Activated T-helper 2 cell treated with anti-CD3 and anti-CD28 coated beads, Interferon-gamma antibody, Interleukin-2, Interleukin-4, amounts not matched to agents 10 μg/mL and 5 μg/mL and 100 μg/mL, durations not matched to agents 14 hours and 24 hours and 36 hours (primary cell): ENCODE measurements at regions not wholly inside any gene's neighbourhood (a gene's known extent, or its start where the extent isn't known, plus 50 kb on each side); places are given as distances from the start of the nearest gene placed in this dataset.
"Not testable (repeated sequence)": the region's sequence is repeated elsewhere in the genome, so short reads cannot be mapped to it uniquely, and the experiment has no call there.

Experiments
- DNase-seq: peaks from one replicate; pipeline ENCODE4 v3.0.0; 2021; ENCODE audit warnings: low spot score
- H3K27ac Mint-ChIP-seq: one replicate; pipeline ENCODE4 v1.8.0; 2021; ENCODE audit warnings: mixed read lengths
- H3K27me3 Mint-ChIP-seq: one replicate; pipeline ENCODE4 v1.8.0; 2021; ENCODE audit warnings: low read depth, mixed read lengths
- H3K36me3 Mint-ChIP-seq: one replicate; pipeline ENCODE4 v1.8.0; 2021; ENCODE audit warnings: low read depth, mixed read lengths
- H3K4me1 Mint-ChIP-seq: one replicate; pipeline ENCODE4 v1.8.0; 2021; ENCODE audit warnings: low read depth, mixed read lengths
- H3K4me3 Mint-ChIP-seq: one replicate; pipeline ENCODE4 v1.8.0; 2021; ENCODE audit warnings: low read depth, mild to moderate bottlenecking, moderate library complexity, mixed read lengths
- H3K9me3 Mint-ChIP-seq: one replicate; pipeline ENCODE4 v1.8.0; 2021; ENCODE audit warnings: mixed read lengths
- intact Hi-C: fragments of 100-400 bp; cut with micrococcal nuclease; formaldehyde crosslinking; loops from one replicate; pipeline ENCODE4 v1.15.1; 2023

DNA sequence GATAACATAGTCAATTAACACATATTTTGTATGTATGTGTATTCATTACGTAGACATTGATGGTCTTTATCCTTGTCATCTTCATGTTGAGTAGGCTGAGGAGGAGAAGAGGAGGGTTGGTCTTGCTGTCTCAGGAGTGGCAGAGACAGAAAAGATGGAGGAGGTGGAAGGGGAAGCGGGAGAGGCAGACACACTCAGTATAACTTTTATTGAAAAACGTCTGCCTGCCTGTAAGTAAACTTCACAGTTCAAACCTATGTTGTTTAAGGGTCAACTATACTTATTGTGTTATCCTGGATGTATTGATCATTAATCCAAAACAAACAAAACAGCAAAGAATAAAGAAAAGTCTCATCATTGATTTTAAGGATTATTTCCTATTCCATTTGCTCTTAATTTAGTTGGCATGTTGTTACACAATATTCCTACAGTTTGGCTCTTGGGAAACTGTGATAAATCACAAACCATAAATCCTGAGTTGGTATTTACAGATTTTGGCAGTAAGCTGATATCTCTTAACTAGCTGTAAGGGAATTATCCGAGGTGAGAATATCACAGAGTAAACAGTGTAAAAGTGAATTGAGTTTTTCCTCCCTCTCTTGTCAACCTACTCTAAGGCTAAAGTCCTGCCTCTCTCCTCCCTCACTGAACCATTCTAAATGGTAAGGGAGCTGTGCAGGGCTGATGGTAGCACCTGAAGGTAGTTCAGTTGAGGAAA, 487.2 kb downstream of the SPATA31D1 start:
- no peaks in the 10 kb centered on the region for H3K4me1 Mint-ChIP-seq
- no peaks in the 10 kb centered on the region for H3K36me3 Mint-ChIP-seq
- H3K9me3 Mint-ChIP-seq: no peaks in the 10 kb centered on the region
- intact Hi-C loops: no loop called here
- DNase-seq: no peak
- no peak overlapping the region for H3K27ac Mint-ChIP-seq
- no peaks in the 10 kb centered on the region for H3K27me3 Mint-ChIP-seq
- no peak overlapping the region for H3K4me3 Mint-ChIP-seq

DNA sequence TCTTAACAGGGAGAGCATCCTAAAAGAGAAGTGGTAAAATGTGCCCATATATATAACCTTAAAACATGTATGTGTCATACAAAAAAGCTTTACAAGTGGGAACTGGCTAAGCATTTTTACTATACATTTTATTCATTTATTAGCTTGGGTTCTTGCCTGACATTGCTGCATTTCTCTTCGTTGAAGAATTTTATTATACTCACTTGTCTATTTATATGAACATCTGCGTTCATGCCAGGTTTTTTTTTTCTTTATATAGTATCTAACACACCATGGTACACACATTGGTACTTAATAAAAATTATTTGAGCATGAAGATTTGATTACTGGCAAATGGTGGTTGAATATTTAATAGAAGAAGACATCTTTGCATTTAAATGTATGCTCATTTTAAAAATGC, 492.3 kb downstream of the SPATA31D1 start:
- no peaks in the 10 kb centered on the region for H3K4me1 Mint-ChIP-seq
- no peaks in the 10 kb centered on the region for H3K9me3 Mint-ChIP-seq
- no peaks in the 10 kb centered on the region for H3K36me3 Mint-ChIP-seq
- no peak overlapping the region for H3K27ac Mint-ChIP-seq
- intact Hi-C loops: no loop called here
- H3K27me3 Mint-ChIP-seq: no peaks in the 10 kb centered on the region
- DNase-seq: no peak
- no peak overlapping the region for H3K4me3 Mint-ChIP-seq

DNA sequence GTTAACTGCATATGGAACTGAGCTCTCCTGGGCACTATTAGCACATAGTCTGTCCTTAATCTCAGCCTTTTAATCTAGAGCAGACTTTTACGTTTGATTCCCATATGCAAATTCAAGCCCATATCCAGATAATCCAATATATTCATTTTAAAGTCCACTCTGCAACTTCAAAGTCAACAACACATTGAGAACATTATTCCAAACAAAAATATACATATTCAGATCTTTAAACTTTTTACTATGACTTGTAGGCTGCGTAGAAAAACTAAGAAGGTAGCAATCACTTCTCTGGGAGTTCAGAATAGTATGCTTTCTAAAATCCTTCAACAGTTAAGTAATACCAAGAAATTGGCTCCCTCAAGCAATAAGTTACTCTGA, 499.4 kb downstream of the SPATA31D1 start:
- Mint-ChIP-seq H3K4me1 (no peaks in the 10 kb centered on the region), H3K36me3 (no peaks in the 10 kb centered on the region), H3K27ac (no peak overlapping the region), H3K9me3 (no peaks in the 10 kb centered on the region), H3K27me3 (no peaks in the 10 kb centered on the region), H3K4me3 (no peak overlapping the region)
- intact Hi-C loops: no loop called here
- DNase-seq: no peak

DNA sequence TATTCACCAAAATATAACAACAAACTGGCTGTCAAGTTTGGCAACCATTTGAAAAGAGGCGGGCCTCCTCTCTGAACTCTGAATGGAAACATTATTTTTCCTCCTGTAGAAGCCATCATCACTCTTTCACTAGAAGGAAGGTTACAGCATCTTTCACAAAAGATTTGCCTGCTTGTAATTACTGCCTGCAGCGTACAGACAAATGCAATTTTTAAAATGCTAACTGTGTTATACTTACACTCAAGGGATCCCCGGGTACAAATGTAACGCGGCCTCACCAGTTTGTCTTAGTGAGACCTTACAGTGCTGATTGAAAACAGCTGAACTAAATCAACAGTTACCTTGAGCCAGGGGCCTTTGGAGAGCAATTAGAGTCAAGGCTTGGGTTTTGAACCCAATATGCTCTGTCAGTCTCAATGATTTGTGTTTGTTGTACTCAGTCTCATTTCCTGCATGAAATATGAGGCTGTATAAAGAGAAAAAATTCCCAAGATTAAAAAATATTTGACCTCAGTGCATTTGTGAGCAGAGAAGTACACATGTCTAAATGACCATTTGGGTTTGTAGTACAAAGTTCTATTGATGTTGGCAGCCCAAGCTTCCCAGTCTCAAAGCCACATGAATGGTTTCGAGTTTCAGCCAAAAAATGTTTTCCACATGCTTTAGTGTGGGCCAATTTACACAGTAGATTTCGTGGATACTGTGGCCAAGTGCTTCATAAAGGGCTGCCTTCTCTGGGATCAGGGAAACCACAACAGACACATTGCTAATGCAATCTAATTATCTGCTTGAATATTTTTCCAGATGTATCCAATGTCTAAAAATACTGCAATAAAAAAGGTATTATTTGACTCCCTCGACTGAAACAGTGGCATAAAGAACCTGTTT, 500.0 kb downstream of the SPATA31D1 start:
- Mint-ChIP-seq H3K27ac (no peak overlapping the region), H3K4me1 (no peaks in the 10 kb centered on the region), H3K9me3 (no peaks in the 10 kb centered on the region), H3K4me3 (no peak overlapping the region), H3K36me3 (no peaks in the 10 kb centered on the region), H3K27me3 (no peaks in the 10 kb centered on the region)
- intact Hi-C loops: no loop called here
- DNase-seq: no peak

DNA sequence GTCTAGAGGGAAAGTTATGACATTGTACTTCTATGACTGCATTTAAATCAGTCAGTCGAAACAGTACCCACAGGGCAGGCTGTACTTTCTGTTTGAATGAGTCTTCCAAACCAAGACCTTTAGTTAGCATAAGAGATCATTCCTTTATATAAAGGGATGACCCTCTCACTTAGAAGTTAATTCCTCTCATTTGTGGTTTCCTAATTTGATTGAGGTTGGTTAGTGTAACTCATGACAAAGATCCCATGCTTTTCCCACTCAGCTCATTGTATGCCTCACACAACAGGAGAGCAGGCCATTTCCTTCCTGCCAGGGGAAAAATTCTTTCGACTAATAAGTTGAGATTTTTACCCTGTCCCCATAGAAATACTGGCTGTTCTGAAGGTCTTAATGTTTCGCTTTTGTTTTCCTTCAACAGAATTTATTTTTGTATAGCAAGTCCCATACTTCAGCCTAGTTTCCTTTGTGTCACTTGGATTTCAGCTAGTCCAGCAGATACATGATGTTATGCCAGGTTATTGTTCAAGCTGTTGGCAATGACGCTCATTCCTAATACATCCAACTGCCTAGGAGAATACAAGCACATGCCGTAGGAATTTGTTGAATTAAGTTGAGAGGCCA, 500.7 kb downstream of the SPATA31D1 start:
- DNase-seq: no peak
- no peaks in the 10 kb centered on the region for H3K4me1 Mint-ChIP-seq
- H3K27me3 Mint-ChIP-seq: no peaks in the 10 kb centered on the region
- no peak overlapping the region for H3K27ac Mint-ChIP-seq
- H3K9me3 Mint-ChIP-seq: no peaks in the 10 kb centered on the region
- no peak overlapping the region for H3K4me3 Mint-ChIP-seq
- H3K36me3 Mint-ChIP-seq: no peaks in the 10 kb centered on the region
- intact Hi-C loops: no loop called here

DNA sequence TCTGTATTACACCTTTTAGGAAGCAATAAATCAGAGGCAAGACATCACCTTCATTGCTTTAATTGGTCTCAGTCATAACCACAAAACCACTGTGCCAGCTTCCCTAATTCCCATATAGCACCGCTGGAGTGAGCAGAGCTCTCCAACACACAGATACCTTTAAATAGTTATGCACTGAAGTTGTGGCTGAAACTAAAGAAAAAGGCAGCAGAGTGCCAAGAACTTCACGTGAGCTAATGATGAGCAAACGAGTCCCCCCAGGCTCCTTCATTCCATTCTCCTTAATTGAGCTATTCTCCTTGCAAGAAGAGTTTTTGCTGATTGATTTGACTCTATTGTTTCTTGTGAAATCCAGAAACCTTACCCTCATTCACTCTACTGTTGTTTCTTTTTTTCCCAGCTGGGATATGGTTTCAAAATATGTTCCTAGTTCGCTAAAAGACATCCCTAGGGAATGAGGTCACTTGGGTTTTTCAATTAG, 501.5 kb downstream of the SPATA31D1 start:
- no peaks in the 10 kb centered on the region for H3K36me3 Mint-ChIP-seq
- H3K27me3 Mint-ChIP-seq: no peaks in the 10 kb centered on the region
- intact Hi-C loops: no loop called here
- H3K27ac Mint-ChIP-seq: no peak overlapping the region
- no peak overlapping the region for H3K4me3 Mint-ChIP-seq
- no peaks in the 10 kb centered on the region for H3K4me1 Mint-ChIP-seq
- H3K9me3 Mint-ChIP-seq: no peaks in the 10 kb centered on the region
- DNase-seq: no peak

DNA sequence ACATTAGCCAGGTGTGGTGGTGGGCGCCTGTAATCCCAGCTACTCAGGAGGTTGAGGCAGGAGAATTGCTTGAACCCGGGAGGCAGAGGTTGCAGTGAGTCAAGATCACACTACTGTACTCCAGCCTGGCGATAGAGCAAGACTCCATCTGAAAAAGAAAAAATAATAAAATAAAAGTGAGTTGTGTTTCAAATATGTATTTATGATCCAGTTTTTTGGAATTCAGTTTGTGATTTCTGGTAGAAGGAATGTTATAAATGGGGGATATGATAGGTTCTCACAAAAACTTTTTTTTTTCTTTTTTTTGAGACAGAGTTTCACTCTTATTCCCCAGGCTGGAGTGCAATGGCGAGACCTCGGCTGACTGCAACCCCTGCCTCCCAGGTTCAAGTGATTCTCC, 502.2 kb downstream of the SPATA31D1 start:
- H3K36me3 Mint-ChIP-seq, H3K4me1 Mint-ChIP-seq, H3K9me3 Mint-ChIP-seq, H3K4me3 Mint-ChIP-seq, DNase-seq, intact Hi-C loops, H3K27ac Mint-ChIP-seq, H3K27me3 Mint-ChIP-seq: not testable (repeated sequence)

DNA sequence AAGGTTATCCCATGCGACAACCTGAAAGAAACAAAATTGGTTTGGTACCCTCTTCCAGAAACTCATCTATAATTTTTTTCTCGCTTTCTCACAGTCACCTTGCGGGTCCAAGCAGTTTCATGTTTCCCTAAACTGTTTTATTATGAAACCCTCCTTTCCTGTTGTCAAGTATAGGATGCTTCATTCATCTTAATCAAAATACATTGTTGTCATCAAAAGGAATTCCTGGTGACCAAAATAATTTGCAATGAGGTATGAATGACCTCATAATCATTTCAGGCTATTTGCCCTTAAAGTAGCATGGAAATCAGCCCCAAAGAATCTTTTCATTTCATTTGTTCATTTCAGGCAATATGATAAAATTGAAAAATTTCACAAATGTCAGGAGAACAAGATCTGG, 503.0 kb downstream of the SPATA31D1 start:
- Mint-ChIP-seq H3K27me3 (no peaks in the 10 kb centered on the region), H3K4me1 (no peaks in the 10 kb centered on the region), H3K9me3 (no peaks in the 10 kb centered on the region), H3K27ac (no peak overlapping the region), H3K4me3 (no peak overlapping the region), H3K36me3 (no peaks in the 10 kb centered on the region)
- intact Hi-C loops: no loop called here
- DNase-seq: no peak

DNA sequence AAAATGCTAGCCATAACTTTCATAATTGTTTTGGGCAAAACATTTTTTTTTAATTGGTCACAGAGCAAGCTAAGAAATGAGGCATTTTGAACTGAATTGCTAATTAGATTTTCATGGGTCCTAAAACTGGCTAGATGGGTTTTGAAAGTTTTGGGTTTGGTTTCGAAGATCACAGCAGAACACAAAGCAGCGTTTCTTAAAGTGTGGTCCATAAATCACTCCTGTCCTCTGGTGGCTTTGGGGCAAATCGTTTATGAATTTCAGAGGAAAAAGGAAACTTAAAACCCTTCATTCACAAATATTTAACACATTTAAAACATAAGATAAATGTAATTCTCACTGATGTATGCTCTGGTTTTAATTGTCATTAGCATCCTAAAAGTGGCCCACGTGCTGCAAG, 503.7 kb downstream of the SPATA31D1 start:
- no peaks in the 10 kb centered on the region for H3K9me3 Mint-ChIP-seq
- H3K4me3 Mint-ChIP-seq: no peak overlapping the region
- H3K4me1 Mint-ChIP-seq: no peaks in the 10 kb centered on the region
- no peaks in the 10 kb centered on the region for H3K36me3 Mint-ChIP-seq
- intact Hi-C loops: no loop called here
- DNase-seq: no peak
- H3K27ac Mint-ChIP-seq: no peak overlapping the region
- H3K27me3 Mint-ChIP-seq: no peaks in the 10 kb centered on the region

DNA sequence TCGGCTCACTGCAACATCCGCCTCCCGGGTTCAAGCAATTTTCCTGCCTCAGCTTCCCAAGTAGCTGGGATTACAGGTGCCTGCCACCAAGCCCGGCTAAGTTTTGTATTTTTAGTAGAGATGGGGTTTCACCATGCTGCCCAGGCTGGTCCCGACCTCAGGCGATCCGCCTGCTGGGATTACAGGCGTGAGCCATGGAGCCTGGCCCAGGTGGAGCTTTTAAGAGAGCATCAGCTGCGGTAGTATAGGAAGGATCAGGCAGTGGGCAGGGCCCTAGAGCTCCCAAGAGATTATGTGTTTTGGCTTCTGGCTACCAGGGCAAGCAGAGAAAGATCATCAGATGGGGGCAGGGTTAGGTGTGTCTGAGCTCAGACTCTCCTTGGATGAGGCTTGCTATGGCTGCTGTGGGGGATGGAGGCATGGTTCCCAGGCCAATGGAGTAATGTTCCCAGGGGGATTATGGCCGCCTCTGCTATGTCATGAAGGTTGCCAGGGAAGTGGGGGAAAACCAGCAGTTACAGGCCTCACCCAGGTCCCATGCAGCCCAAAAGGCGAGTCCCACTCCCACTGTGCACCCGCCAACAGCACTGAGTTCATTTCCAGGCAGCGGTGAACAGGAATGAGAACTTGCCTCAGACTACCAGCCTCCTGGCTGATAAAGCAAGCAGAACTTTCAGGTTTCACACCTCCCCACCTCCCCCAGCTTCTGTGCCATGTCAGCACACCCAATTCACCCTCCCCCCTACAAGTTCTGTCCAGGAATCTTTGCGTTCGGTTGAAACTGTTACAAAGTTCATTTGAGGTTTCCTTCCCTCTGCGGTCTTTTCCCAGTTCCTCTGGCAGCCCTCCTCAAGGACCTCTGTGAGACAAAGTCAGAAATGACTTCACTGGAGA, 507.6 kb downstream of the SPATA31D1 start:
- H3K9me3 Mint-ChIP-seq: no peaks in the 10 kb centered on the region
- H3K27me3 Mint-ChIP-seq: no peaks in the 10 kb centered on the region
- H3K27ac Mint-ChIP-seq: no peak overlapping the region
- intact Hi-C loops: no loop called here
- H3K4me1 Mint-ChIP-seq: no peaks in the 10 kb centered on the region
- no peak overlapping the region for H3K4me3 Mint-ChIP-seq
- no peaks in the 10 kb centered on the region for H3K36me3 Mint-ChIP-seq
- DNase-seq: no peak

DNA sequence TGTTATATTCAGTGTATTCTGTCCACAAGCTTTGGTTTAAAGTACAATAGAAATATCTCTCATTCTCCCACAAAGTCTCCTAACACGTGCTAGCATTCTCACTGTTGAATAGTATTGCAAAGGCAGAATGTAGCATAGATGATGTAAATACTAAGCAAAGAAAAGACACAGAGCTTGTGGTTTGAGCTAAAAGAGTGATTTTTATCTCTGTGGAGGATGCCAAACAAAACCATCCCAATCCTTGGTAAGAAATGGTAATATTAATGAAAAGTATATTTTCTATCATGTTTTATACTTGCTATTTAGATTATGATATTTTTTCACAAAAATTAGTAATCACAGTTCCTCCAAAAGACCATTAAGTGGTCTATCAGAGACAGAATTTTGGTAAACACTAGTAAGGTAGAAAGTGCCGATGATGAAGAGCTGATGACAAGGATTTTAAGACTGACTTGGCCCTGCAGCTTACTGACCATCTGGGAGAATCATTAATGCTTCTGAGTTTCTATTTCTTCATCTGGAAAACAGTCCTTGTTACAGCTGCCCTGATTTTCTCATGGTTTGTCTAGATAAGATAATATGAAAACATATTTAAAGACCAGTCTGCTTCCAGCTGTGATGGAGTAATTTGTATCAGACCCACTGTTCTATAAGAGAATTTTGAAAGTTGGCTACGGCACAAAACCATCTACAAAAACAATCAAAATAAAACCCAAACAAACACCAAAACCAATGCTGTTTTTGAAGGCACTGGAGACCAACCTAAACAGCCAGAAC, 510.2 kb downstream of the SPATA31D1 start:
- no peak overlapping the region for H3K4me3 Mint-ChIP-seq
- H3K36me3 Mint-ChIP-seq: no peaks in the 10 kb centered on the region
- DNase-seq: no peak
- intact Hi-C loops: no loop called here
- no peaks in the 10 kb centered on the region for H3K27me3 Mint-ChIP-seq
- no peaks in the 10 kb centered on the region for H3K4me1 Mint-ChIP-seq
- peaks cover 3% of the 10 kb centered on the region for H3K9me3 Mint-ChIP-seq
- H3K27ac Mint-ChIP-seq: no peak overlapping the region

DNA sequence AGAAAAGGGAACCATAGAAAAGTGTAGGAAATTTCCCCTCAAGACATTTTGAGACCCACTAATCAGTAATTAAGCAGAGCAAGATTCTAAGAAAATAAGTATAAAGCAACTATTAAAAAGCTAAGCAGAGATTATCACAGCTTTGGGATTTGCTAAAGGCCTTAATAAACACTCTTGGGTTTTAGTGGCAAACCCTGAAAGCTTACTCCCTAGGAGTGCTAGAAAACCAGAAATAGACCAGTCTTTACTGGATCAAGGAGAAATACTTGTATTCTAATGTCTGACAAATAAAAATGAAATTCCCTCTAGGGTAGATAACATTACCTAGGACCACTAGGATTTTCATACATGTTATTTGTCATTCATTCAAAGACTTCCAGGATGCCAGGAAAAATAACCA, 510.8 kb downstream of the SPATA31D1 start:
- intact Hi-C loops: no loop called here
- Mint-ChIP-seq H3K4me3 (no peak overlapping the region), H3K27me3 (no peaks in the 10 kb centered on the region), H3K9me3 (peaks cover 7% of the 10 kb centered on the region), H3K4me1 (no peaks in the 10 kb centered on the region), H3K36me3 (no peaks in the 10 kb centered on the region), H3K27ac (no peak overlapping the region)
- DNase-seq: no peak
